COLO668 (cell line): ENCODE measurements at regions not wholly inside any gene's neighbourhood (a gene's known extent, or its start where the extent isn't known, plus 50 kb on each side); places are given as distances from the start of the nearest gene placed in this dataset.

Experiments
- DNase-seq: peaks from one replicate; lab custom pipeline; 2025; ENCODE audit not compliant: unreplicated experiment; lab: John Stamatoyannopoulos, UW

DNA sequence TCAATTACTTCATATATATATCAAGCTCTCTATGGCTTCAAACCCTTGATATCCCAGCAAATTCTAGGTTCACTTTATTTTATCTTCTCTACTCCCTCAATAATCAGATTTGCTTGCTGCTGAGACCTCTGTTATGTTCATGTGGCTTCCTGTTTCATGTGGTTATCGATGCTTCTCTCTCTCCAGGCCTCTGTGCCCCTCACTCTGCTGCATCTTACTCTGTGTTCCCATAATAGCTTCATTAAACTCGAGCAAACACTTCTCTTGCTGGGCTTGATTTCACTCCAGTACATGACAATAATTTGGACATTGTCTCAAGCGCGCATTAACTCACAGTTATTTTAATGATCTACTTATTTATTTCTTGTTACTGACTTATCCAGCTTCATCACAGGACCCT, 798.8 kb downstream of the CDH9 start:
- no peak for DNase-seq

DNA sequence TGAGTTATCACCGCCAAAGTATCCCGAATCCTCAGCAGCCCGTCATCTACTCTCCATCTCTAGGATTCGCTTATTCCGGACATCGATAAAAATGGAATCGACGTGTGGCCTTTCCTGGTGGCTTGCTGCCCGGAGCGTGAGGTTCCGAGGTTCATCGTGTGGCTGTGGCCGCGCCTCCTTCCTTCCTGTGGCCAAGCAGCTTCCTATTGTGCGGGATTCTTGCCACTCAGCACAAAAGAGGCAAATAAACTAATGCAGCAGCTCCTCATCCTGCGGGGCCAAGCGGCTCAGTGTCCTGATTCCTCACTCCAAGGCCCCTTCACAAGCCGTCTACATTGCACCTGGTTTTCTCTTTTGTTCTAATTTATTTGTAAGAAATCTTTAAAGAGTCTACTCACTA, 800.9 kb downstream of the CDH9 start:
- no peak for DNase-seq

GRCh38 chr5:26236936-26237335, 801.5 kb downstream of the CDH9 start:
- no peak for DNase-seq

DNA sequence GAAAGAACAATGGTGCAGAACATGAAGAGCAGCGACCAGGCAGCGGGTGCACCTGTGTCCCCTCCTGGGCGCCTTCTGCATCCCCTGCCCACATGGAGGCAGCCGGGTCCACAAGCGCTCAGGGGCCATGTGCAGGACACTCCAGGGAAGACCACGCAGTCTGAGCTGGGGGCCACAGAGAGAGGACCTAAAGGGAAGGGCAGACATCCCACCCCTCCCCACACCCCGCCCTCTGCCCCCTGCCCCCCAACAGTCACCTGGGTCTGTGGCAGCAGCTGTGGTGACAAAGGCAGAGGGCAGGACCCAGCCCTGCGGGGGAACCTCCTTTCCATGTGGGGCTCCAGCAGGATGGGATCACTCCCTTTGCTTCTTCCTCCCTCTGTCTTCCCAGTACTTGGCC, 805.7 kb downstream of the CDH9 start:
- no peak for DNase-seq

GRCh38 chr5:26231316-26231715, 807.1 kb downstream of the CDH9 start:
- no peak for DNase-seq

- no peak for DNase-seq
These were observed 808.5 kb downstream of the CDH9 start for GRCh38 chr5:26229848-26230247.

- no peak for DNase-seq
These were observed 811.1 kb downstream of the CDH9 start for GRCh38 chr5:26227245-26227644.

DNA sequence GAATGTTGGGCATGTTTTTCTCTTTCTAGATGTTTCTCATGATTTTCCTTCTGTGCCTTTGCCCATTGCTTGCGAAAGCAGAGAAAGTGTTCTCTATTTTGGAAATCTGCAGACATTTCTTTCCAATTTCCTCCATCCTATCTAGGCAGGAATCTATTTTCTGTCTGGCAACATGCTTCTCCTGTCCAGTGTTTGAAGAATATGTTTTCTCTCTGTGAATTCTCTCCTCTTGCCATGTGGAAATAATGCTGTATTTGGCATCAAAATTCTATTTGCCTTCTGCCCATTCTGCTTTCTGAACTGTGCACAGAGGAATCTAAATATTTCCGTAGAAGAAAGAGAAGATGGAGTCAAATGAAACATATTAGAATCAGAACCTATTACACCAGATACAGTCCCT, 833.3 kb downstream of the CDH9 start:
- DNase-seq, result no peak

- no peak for DNase-seq
These were observed 844.8 kb downstream of the CDH9 start for GRCh38 chr5:26193626-26194025.

DNA sequence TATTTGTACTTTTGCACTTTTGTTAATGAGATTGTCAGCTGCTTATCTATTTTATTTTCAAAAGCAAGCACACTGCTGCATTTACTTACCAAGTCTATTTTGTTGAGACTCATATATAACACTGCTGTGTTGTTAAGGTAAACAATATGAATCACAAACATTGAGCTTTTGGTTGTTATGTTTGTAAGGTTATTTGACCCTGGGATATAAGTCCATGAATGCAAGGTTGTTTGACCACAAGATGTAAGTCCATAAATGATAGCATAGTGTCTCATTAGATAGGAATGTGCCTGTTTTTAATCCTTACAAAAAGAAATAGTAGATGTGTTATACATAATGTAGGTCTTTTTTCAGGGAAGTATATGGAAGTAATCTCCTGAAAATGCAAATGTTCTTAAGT, 845.9 kb downstream of the CDH9 start:
- DNase-seq, result no peak

DNA sequence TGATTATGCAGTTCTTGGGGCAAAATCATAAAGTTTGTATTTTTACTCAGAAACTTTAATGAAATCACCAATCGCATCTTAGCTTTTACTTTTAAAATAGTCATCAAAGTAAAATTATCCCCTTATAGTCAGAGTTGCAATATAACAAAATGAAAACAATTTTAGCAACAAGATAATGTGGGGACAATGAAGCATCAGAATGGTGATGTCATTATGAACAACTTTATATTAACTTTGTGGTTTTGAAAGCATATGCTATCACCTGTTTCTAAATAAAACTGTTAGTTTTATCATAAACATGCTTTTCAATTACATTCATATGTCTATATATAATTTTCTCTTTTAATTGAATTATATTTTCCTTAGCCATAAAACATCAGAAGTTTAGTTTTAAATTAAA, 856.8 kb downstream of the CDH9 start:
- DNase-seq, result no peak

- DNase-seq, result no peak
These were observed 889.7 kb downstream of the CDH9 start for GRCh38 chr5:26148569-26149107.

- DNase-seq, result no peak
These were observed 895.1 kb downstream of the CDH9 start for GRCh38 chr5:26143259-26143658.

DNA sequence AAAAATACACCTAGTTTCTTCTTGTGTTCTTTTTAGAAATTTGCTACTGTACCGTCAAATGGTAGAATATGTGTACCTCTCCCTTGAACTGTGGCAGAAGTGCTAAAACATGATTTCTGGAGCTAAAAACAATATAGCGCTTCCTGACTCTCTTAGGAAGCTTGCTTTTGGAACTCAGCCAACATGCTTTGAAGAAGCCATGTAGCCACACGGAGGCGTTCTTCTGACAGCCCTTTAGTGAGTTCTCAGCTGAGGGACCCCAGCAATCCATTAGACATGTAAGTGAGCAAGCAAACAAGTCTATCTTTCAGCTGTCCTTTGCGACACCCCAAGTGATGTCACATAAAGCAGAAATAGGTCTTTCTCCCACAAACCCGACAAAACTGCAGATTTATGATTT, 917.0 kb downstream of the CDH9 start:
- DNase-seq, result no peak

GRCh38 chr5:26104175-26104574, 934.2 kb downstream of the CDH9 start:
- DNase-seq, result no peak

DNA sequence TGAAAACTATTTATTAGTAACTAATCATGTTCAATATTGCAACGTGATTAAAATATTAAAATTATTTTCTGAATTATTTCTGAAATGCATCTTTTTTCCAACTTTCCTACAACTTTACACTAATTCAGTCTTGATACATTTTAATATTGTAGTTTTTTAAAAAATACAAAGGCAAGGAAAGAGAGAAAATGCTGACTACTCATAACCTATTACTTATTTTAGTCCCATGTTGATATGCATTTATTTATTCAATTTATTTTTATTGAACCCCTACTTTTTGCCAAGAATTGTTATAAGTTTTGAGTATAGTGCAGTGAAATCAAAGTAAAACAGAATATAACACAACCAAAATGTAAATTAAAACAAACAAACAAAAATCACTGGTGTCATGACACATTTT, 978.2 kb downstream of the CDH9 start:
- no peak for DNase-seq

- DNase-seq, result no peak
These were observed 983.8 kb downstream of the CDH9 start for GRCh38 chr5:26054594-26054993.

DNA sequence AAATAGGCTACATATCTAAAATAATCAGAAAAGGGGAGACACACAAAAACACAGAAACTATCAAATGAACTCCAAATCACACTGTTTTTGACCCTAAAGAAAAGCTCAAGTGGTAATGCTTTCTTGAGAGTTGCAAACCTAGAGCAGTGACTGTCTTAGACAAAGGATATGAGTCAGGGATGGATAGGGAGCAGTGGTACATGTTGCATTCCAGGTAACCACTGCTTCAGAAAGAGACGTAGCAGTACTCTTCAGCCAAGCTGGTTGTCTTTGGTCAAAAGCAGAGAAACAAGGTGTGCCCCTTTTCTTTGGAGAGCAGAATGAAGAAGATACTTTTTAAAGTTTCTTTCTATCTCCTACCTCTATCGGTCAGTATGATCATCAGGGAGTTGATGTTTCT, 1003.6 kb downstream of the CDH9 start:
- no peak for DNase-seq

GRCh38 chr5:26031481-26031880, 1006.9 kb downstream of the CDH9 start:
- DNase-seq, result no peak

- no peak for DNase-seq
These were observed 1012.3 kb downstream of the CDH9 start for GRCh38 chr5:26026044-26026443.

- DNase-seq, result peak; percentile 8
These were observed 1013.6 kb downstream of the CDH9 start for GRCh38 chr5:26024774-26025173.

DNA sequence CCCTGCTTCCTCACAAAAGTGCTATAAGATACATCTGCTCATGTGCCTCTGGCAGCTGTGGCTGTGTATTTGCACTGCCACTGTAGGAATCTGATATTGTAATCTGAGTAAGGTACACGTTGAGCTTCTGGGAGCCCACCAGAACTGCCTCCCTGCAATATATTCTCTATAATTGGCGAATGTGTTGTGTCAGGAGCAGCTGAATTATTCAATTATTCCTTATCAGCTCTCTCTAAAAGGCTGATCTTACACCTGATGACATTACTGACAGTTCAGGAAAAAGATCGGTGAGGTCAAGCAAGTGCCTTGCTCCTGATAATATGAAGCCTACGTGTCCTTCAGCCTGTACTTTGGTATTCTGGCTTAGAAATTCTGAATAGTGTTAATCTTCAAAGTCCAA, 1015.0 kb downstream of the CDH9 start:
- no peak for DNase-seq

- DNase-seq, result no peak
These were observed 1024.2 kb downstream of the CDH9 start for GRCh38 chr5:26014206-26014605.

GRCh38 chr5:26012078-26012477, 1026.3 kb downstream of the CDH9 start:
- DNase-seq, result no peak
